Tibial nerve (tissue), 4 donors: ENCODE measurements at regions not wholly inside any gene's neighbourhood (a gene's known extent, or its start where the extent isn't known, plus 50 kb on each side); places are given as distances from the start of the nearest gene placed in this dataset.

Experiments used
- EP300 ChIP-seq, 2 donors: sonication (generic); formaldehyde crosslinking; IDR thresholded peaks; one replicate each; pipeline ENCODE4 v1.6.1; 2017; ENCODE audit warnings: antibody characterized with exemption in 2 of 2, mild to moderate bottlenecking in 1 of 2
- TF ChIP-seq, protein P1 (sequence below), 5 experiments: fragments of 200-600 bp in 3 of 5; fragments of 450-650 bp in 2 of 5; sonication (generic) in 3 of 5; IDR thresholded peaks; one replicate each; pipeline ENCODE4 v1.5.1; 2016 to 2019; ENCODE audit warnings: antibody characterized with exemption in 5 of 5, mild to moderate bottlenecking in 3 of 5, moderate library complexity in 2 of 5

GRCh38 chr20:55394592-55394991 lies 610.7 kb downstream of the CBLN4 start:
- TF ChIP-seq, protein P1, sequence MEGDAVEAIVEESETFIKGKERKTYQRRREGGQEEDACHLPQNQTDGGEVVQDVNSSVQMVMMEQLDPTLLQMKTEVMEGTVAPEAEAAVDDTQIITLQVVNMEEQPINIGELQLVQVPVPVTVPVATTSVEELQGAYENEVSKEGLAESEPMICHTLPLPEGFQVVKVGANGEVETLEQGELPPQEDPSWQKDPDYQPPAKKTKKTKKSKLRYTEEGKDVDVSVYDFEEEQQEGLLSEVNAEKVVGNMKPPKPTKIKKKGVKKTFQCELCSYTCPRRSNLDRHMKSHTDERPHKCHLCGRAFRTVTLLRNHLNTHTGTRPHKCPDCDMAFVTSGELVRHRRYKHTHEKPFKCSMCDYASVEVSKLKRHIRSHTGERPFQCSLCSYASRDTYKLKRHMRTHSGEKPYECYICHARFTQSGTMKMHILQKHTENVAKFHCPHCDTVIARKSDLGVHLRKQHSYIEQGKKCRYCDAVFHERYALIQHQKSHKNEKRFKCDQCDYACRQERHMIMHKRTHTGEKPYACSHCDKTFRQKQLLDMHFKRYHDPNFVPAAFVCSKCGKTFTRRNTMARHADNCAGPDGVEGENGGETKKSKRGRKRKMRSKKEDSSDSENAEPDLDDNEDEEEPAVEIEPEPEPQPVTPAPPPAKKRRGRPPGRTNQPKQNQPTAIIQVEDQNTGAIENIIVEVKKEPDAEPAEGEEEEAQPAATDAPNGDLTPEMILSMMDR (IDR thresholded peaks at IDR 0.05): no peak
- TF ChIP-seq EP300 (IDR thresholded peaks at IDR 0.05): no peak
